ENCODE measurements at regions not wholly inside any gene's neighbourhood (a gene's known extent, or its start where the extent isn't known, plus 50 kb on each side); places are given as distances from the start of the nearest gene placed in this dataset.

GRCh38 chr1:36576551-36577110 lies 93.9 kb upstream of the CSF3R start:
- DNase-seq (ENCODE audit: low read depth) = no peak

GRCh38 chr1:36576118-36576517 lies 93.4 kb upstream of the CSF3R start:
- DNase-seq (ENCODE audit: low read depth) = peak; percentile 23

- DNase-seq (ENCODE audit: low read depth) = no peak
These were observed 90.7 kb upstream of the CSF3R start for GRCh38 chr1:36573445-36573844.

- no peak for DNase-seq (ENCODE audit: low read depth)
These were observed 90.2 kb upstream of the CSF3R start for GRCh38 chr1:36572906-36573305.

GRCh38 chr1:36572142-36572715 lies 89.5 kb upstream of the CSF3R start:
- no peak for DNase-seq (ENCODE audit: low read depth)

GRCh38 chr1:36571106-36571505 lies 88.4 kb upstream of the CSF3R start:
- DNase-seq (ENCODE audit: low read depth) = no peak

- DNase-seq (ENCODE audit: low read depth) = no peak
These were observed 87.9 kb upstream of the CSF3R start for GRCh38 chr1:36570478-36571060.

- no peak for DNase-seq (ENCODE audit: low read depth)
These were observed 87.3 kb upstream of the CSF3R start for GRCh38 chr1:36570006-36570405.

- DNase-seq (ENCODE audit: low read depth) = no peak
These were observed 85.1 kb upstream of the CSF3R start for GRCh38 chr1:36567601-36568341.

- DNase-seq (ENCODE audit: low read depth) = no peak
These were observed 83.1 kb upstream of the CSF3R start for GRCh38 chr1:36565576-36566501.

- DNase-seq (ENCODE audit: low read depth) = no peak
These were observed 79.5 kb upstream of the CSF3R start for GRCh38 chr1:36562181-36562685.

GRCh38 chr1:36561361-36561724 lies 78.6 kb upstream of the CSF3R start:
- DNase-seq (ENCODE audit: low read depth) = no peak

GRCh38 chr1:36560621-36561360 lies 78.1 kb upstream of the CSF3R start:
- no peak for DNase-seq (ENCODE audit: low read depth)

GRCh38 chr1:36560177-36560576 lies 77.5 kb upstream of the CSF3R start:
- DNase-seq (ENCODE audit: low read depth) = no peak

- no peak for DNase-seq (ENCODE audit: low read depth)
These were observed 76.3 kb upstream of the CSF3R start for GRCh38 chr1:36559061-36559460.

GRCh38 chr1:36557041-36558000 lies 74.6 kb upstream of the CSF3R start:
- no peak for DNase-seq (ENCODE audit: low read depth)

GRCh38 chr1:36555041-36555440 lies 72.3 kb upstream of the CSF3R start:
- DNase-seq (ENCODE audit: low read depth) = no peak

- DNase-seq (ENCODE audit: low read depth) = no peak
These were observed 71.6 kb upstream of the CSF3R start for GRCh38 chr1:36554323-36554628.

- peak; percentile 65 for DNase-seq (ENCODE audit: low read depth)
These were observed 71.0 kb upstream of the CSF3R start for GRCh38 chr1:36553591-36554322.

Measured in activated T-cell treated with anti-CD3 and anti-CD28 coated beads for 24 hours (primary cell).